ENCODE measurements at regions not wholly inside any gene's neighbourhood (a gene's known extent, or its start where the extent isn't known, plus 50 kb on each side); places are given as distances from the start of the nearest gene placed in this dataset.
"Not testable (repeated sequence)": the region's sequence is repeated elsewhere in the genome, so short reads cannot be mapped to it uniquely, and the experiment has no call there.

DNA sequence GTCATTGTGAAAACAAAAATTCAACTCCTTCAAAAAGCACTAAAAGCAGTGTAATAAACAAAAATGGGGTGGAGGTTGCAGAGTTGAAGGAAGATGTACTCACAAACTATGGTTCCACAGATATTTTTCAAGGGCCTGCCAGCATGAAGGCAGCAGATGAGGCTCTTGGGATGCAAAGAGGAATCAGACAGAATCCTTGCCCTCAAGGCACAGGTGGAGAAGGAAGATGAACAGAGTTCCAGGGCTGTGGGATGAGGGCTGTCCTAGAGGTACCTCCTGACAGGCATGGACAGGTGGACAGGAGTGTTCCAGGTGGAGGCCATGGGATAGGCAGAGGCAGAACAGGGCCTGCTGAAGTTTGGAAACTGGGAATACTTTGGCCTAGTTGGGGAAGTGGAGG, 140.5 kb upstream of the ANKH start:
- DNase-seq = no peak

DNA sequence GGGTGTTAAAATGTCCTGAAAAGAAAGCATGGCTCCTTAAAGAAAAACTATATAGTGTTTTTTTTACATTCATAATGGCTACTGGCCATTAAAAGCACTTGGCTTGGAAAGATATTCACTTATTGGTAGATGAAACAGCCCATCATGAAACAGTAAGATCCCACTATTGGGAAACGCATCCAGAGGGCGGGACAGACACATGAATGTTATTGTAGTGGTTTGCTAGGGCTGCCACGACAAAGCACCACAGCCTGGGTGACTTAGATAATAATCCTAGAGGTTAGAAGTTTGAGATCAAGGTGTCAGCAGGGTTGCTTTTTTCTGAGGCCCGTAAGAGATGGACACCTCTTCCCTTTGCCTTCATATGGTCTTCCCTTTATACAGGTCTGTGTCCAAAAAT, 139.4 kb upstream of the ANKH start:
- DNase-seq = no peak

DNA sequence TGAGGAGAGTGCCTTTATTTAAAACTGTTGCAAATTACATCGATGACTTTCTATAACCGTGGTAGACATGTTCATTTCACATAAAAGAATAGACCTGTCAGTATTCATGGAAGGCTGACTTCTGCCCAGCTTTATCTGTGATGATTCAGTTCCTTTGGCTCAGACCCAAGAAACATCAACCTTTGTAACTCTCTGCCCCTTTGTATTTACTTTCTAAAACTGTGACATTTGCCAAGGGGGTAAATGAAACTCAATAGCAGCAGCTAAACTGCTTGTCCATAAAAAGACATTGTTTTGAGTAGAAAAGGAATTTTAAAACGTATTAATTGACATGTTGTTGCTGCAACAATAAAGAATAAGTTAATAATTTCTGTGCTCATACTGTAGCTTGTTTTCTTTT, 137.8 kb upstream of the ANKH start:
- no peak for DNase-seq

DNA sequence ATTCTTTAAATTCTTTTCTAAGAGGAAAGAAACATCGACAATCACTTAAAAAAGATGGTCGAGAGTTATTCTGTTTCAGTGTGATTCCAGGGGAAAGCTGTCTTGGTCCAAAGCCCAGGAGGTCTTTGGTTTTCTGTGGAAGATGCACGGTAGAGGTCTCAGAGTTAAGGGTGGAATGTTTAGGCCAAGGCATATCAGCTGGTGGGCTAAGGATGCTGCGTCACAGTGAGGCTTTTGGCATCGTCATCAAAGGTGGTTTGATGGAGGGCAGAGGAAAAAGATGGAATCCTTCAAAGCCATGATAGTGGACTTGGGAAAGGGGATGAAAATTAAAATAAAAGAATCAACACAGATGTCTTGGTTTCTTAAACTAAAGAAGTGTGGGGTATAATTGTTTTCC, 137.3 kb upstream of the ANKH start:
- DNase-seq = no peak

DNA sequence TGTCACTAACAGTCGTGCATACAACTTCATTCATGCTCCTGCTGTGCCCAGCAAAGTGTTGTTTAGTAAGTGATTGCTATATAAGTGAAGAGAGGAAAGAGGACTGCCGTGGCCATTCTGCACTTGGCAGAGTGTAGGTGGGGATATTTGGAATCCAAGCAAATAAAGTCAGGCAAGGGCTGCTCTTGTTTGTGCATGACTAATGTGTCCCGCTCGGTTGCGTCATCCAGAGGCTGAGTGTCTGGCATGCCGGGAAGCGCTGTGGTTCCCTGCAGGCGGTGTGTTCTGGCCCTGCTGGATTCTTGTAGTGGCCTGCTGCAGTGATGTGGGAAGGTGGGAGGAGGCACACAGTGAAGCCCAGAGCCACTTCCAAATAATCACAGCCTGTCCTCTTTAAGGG, 136.9 kb upstream of the ANKH start:
- DNase-seq = no peak

DNA sequence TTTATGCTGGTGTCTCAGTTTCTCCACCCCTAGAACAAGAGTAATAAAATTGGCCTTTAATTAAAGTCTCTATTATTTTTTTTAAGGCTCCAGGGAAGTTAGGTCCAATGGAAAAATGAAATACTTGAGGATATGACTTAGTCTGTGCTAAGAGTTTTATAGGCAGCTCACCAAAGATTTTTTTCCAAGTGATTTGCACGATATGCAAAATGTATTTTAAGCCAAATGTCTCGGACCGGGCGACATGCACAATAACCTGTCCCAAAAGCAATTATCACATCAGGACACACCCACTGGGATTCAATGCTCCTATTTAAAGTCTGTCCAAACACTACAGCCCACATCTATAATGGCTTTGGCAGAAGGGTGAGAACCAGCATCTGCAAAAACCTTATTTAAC, 136.1 kb upstream of the ANKH start:
- DNase-seq = no peak

DNA sequence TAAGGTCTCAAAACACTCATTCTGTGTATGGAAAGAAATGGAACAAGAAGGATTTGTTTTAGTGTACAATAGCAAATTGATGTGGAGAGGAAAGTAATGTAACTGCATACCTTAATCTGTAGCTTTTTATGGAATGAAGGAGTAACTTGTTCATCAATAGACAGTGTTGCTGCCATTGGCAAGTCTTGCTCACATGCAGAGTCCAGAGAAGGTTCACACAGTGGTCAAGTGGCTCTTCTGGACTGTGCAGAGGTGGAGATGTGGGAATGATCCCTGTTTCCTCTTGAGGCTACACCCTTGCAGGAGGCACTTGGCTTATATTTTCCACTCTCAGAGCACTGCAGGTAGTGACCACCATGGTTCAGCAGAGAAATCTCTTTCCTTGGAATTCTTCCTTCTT, 132.9 kb upstream of the ANKH start:
- no peak for DNase-seq

DNA sequence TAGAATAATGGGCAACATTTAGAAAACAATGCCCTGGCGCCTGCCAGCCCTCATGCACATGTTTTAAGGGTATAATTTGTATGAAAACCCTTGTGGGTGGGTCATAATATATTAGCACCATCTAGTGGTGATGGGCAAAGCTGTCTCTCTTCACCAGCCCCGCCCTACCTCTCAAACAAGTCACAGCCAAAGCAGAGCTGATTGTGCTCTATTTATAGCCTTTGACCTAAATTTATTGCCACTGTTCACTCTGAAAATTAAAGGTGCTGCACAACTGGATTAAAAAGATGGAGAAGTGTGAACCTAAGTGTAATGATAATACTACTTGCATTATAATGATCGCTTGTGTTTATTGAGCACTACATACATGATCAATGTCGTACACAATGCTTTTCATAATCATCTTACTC, 131.9 kb upstream of the ANKH start:
- peak; percentile 67 for DNase-seq

DNA sequence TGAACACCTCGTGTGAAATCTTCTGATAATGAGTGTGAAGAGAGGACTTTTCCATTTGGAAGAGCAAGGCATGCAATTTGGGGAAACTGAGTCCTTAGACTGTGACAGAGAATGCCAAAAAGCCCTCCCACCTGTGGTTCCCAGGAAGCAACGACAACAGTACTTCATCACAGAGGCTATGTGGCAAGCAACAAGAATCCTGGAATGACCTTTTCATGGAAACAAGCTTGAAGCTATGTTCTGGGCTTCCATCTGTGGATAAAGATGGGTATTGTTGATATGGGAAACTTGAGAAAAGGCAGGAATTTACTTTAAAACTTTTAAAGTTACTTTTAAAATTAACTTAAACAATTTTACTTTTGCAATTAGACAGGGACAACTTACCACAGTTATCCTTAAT, 131.2 kb upstream of the ANKH start:
- DNase-seq = no peak

DNA sequence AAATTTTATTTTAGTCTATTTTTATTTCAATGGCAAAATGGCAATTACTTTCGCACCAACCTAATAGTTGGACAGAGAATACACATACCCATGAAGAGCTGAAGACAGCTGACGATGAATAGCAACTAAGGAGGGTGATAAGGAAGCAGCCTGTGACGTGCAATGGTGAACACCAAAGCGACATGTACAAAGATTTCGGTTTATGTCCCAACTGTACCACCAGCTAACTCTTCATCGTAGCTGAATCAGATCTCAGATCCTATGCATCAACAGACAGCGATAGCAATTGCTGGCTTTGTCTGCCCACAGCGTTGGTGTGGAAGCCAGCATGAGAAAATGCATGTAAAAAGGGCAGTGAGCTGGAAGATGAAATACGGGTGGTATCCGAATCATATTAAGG, 130.6 kb upstream of the ANKH start:
- DNase-seq = no peak

DNA sequence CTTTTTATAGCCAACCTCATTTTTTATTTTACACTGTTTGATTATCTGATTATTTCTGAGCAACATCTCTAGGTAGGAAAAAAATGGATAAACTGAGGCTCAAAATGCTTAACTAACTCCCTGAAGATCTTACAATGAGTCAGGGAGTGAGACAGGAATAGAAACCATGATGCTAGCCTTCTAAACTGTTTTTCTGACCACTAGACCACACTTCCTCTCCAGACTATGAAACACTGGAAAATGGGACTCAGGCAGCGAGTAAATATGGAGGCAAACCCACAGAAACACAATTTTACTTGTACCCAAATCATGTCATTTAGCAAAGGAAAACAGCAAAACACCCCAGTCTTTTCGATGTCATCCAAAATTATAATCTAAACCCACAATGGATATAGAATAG, 129.9 kb upstream of the ANKH start:
- DNase-seq = no peak

DNA sequence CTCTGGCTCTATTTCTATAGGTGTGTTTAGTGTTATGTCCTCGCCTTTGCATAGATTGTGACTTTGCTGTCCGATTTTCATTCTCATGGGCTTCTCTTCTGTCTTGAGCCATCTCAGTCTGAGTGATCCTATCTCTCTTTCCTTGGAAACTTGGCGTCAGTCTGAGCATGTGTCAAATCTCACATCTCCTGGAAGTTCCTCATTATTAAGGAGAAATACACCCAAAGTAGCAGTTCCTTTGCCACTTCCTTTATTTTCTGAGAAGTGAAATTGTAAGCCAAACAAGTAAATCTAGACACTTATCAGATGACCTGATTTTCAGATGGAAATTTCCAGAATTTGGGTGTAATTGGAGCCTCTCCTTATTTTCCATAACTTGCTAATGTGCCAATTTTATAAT, 126.9 kb upstream of the ANKH start:
- DNase-seq = no peak

DNA sequence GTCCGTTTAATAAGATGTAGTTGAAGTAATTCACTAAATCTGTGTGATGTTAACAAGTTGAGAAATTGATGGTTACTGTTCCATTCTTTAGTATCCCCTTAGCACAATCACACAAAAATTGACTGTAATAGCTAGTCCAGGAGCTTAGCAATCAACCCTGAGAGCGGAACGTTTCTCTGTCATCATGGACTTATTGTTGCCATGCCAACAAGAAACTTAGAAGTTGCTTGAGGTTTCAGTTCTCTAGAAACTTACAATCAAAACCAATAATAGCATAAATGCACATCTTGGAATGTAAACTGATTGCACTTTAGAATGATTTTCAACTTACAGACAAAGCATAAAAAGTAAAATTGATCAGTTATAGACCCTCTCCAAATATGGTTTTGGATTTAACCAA, 125.4 kb upstream of the ANKH start:
- DNase-seq = no peak

DNA sequence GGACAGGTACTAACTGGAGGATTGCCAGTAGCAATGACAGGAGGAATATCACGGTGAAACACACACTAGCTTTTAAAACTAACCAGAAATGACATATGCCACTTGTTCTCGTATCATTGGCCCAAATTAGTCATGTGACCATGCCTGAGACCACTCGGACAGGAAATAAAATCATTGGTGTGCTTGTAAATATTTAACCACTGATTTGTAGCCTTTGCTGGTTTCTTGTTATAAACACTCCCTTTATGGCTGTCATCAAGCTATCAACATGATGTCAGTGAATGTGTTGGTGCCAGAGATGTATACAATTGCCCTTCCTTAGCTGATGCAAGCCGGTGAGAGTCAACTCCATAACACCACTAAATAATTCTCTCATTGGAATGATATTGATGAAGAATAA, 123.7 kb upstream of the ANKH start:
- no peak for DNase-seq

DNA sequence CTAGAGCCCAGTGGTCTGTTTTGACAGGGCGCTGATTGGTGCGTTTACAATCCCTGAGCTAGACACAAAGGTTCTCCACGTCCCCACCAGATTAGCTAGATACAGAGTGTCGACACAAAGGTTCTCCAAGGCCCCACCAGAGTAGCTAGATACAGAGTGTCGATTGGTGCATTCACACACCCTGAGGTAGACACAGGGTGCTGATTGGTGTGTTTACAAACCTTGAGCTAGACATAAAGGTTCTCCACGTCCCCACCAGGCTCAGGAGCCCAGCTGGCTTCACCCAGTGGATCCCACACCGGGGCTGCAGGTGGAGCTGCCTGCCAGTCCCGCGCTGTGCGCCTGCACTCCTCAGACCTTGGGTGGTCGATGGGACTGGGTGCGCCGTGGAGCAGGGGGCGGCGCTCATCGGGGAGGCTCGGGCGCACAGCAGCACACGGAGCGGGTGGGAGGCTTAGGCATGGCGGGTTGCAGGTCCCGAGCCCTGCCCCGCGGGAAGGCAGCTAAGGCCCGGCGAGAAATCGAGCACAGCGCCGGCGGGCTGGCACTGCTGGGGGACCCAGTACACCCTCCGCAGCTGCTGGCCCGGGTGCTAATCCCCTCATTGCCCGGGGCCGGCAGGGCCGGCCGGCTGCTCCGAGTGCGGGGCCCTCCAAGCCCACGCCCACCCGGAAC, 122.0 kb upstream of the ANKH start:
- not testable (repeated sequence) for DNase-seq

DNA sequence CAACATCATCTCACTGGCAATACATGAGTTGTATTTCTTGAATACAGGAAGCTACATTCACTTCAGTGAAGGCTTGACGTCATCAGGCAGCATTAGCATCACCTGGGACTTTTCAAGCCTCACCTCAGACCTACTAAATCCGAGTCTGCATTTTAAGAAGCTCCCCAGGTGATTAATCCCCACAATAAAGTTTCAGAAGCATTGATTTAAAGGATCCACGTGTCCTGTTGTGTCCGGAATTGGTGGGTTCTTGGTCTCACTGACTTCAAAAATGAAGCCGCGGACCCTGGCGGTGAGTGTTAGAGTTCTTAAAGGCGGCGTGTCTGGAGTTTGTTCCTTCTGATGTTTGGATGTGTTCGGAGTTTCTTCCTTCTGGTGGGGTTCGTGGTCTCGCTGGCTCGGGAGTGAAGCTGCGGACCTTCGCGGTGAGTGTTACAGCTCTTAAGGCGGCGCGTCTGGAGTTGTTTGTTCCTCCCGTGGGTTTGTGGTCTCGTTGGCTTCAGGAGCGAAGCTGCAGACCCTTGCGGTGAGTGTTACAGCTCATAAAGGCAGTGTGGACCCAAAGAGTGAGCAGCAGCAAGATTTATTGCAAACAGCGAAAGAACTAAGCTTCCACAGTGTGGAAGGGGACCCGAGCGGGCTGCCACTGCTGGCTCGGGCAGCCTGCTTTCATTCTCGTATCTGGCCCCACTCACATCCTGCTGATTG, 121.3 kb upstream of the ANKH start:
- DNase-seq = peak; percentile 54

DNA sequence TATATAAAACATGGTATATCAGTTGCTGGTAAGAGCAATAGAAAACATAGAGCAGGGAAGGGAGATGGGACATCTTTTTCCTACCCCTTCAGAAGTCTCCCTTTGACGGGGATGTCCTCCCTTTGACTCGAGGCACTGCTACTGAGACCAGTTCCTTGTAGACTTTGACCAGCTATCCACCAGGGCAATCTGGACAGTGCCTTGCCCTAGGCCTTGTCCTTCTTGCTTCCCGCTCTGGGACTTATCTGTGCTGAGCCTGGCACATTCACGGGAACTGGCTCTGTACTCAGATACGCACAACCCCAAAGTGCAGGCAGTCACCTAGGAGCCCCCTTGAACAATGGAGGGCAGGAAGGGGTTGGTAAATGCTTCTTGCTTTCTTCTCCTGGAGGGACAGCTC, 116.6 kb upstream of the ANKH start:
- DNase-seq = no peak

DNA sequence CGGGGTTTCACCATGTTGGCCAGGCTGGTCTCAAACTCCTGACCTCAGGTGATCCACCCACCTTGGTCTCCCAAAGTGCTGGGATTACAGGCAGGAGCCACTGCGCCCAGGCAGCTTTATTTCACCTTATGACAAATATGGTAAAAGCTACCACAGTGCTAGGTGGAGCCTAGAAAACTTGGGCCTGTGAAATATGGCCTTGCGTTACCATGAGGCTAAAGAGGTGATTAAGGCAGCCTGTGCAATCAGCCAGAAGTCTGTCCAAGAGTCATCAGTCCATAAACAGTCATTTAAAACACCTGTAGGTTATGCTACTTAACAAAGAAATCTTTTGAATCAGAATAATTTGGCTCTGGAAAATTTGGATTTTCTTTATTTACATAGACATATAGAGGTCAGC, 114.8 kb upstream of the ANKH start:
- no peak for DNase-seq

DNA sequence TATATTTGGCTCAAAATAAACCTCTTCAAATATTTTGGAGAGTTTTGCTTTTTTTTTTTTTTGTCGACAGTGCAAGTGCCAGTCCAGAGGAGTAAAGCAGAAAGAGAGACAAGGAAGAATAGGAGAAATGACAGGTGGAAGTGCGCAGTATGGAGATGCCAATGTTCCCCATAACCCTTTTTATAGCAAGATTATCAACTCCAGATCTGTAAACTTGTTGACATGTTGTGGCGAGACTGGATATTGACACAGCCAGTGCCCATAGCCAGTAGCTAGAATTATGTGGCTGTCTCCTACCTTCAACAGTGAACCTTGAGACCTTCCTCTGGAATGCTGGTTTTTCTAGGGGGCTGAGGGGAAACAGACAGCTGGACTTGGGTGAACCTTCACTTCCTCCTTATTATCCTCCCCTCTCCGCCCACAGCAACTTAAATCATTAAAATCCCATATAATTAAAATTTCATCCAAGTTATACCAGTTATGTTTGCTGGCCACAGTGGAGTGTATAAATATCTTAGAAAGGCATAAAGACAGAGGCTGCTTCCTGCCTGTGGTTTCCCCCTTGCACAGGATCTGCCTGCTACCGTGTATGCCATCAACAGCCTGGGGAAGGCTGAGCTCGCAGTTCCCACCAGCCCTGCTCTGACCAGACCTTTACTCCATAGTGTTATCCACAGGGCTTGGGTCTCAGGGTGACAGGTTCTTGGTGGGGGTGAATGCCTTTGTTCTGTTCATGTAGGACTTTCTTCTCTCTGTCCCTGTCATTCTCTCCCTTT, 112.3 kb upstream of the ANKH start:
- peak; percentile 8 for DNase-seq

DNA sequence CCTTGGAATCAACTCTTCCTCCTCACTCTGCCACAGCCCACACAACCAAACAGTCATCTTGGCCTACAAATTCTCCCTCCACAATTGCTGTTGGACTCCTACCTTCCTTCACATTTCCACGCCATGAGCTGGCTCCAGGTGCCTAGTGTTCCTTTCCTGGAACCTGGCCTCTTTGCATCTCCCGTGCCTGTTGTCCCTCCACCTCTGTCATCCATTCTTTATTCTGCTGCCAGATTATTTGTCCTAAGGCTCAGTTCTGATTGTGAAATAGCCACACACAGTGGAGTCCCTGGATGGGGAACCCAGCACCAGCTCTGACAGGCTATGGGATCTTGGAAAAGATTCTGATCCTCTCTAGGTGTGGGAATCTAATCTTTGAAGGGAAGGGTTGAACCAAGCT, 109.1 kb upstream of the ANKH start:
- no peak for DNase-seq

DNA sequence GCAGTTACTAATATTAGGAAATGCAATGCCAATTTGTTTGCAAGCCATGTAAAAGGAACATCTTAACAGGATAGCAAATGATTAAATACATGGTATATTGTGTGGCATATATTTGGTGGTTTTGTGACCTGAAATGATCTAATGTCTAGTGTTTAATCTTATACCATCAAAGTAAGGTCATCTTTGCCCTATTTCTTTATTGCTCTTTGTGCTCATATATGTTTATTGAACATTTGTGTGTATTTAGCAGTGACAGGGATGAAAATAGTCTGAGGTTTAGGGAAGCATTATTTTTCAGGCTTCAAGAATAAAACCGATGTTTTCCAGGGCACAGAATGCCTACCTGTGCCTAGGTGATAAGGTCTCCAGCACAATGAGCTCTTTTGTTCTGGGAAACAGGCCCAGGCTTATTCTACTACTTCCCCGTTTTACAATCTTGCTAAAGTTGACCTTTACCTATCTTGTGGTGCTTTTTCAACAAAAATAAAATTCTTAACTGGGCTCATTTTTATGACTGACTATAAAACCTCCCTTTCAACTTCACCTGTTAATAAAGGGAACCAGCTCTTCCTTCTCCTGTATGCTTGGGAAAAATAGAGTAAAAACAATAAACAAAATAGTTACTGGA, 105.6 kb upstream of the ANKH start:
- DNase-seq = no peak

DNA sequence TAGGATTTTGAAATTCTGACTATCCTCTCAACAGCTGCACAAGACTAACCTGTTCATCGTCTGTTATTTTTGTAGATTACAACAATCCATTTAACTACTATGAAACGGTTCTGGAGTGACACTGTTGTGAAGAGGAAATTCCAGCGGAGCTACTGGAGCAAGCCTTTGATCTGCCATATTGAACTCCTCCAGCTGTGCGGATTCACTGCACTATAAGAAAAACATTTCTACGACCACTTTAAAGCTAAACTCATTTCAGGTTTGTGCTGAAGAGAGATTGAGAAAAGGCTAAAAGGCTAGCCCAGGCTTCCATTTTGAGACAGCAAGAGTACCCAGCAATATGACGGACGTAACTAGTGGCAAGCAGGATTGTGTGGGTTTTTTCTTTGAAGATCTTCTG, 104.9 kb upstream of the ANKH start:
- DNase-seq = no peak

DNA sequence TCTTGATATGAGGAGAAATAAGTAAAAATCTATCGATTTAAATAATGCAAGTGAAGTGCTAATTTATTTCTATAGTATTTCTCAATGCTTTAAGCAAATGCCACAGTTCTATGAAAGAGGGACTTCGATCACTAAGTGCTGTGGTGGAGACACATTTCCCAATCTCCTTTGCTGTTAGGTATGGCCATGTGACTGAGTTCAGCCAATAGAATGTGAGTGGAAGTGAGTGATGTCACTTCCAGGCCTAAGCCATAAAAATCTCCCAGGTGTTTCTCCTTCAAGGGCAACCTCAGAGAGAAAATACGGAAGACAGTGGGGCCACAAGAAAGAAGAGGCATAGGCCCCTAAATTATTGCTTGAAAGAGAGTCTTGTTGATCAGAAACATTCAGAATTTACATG, 100.3 kb upstream of the ANKH start:
- no peak for DNase-seq

DNA sequence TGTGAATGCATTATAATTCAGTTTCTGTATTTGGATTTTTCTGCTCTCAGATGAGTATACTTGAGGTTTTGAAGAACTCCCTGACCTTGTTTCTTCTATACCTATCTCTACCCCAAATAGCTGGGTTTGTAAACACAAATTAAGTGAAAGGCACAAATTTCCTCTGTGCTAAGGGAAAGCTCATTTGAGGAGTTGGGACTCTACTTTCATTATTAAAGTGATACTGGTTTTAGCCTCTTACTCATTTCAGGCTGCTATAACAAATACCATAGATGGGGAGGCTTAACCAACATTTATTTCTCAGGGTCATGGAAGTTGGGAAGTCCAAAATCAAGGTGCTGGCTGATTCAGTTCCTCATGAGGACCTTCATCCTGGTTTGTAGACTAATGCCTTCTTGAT, 97.2 kb upstream of the ANKH start:
- DNase-seq = no peak
